GM12874 (cell line): ENCODE measurements at regions not wholly inside any gene's neighbourhood (a gene's known extent, or its start where the extent isn't known, plus 50 kb on each side); places are given as distances from the start of the nearest gene placed in this dataset.

Experiments
- CTCF ChIP-seq: IDR thresholded peaks from 2 replicates; pipeline ENCODE4 v1.5.1; 2011; ENCODE audit warnings: low read depth, mild to moderate bottlenecking, control low read depth, low read length, moderate library complexity; ENCODE audit not compliant: insufficient read depth

- no peak for TF ChIP-seq CTCF
These were observed 1036.5 kb upstream of the NOVA1 start for GRCh38 chr14:27634056-27634970.

GRCh38 chr14:27642251-27642866 lies 1044.5 kb upstream of the NOVA1 start:
- no peak for TF ChIP-seq CTCF

GRCh38 chr14:27660683-27661082 lies 1062.8 kb upstream of the NOVA1 start:
- TF ChIP-seq CTCF: no peak

- no peak for TF ChIP-seq CTCF
These were observed 1070.7 kb upstream of the NOVA1 start for GRCh38 chr14:27668531-27668930.

GRCh38 chr14:27672047-27672446 lies 1074.2 kb upstream of the NOVA1 start:
- no peak for TF ChIP-seq CTCF

- no peak for TF ChIP-seq CTCF
These were observed 1080.5 kb upstream of the FOXG1 start for GRCh38 chr14:27686137-27686536.

- TF ChIP-seq CTCF: no peak
These were observed 1077.6 kb upstream of the FOXG1 start for GRCh38 chr14:27688841-27689444.
